HG03064 (cell line): ENCODE measurements at regions not wholly inside any gene's neighbourhood (a gene's known extent, or its start where the extent isn't known, plus 50 kb on each side); places are given as distances from the start of the nearest gene placed in this dataset.

Source experiments
- ATAC-seq: cut with Tn5 transposase; IDR thresholded peaks from one replicate; pipeline ENCODE4 v1.9.1; 2021; ENCODE audit warnings: low read depth; ENCODE audit not compliant: unreplicated experiment

DNA sequence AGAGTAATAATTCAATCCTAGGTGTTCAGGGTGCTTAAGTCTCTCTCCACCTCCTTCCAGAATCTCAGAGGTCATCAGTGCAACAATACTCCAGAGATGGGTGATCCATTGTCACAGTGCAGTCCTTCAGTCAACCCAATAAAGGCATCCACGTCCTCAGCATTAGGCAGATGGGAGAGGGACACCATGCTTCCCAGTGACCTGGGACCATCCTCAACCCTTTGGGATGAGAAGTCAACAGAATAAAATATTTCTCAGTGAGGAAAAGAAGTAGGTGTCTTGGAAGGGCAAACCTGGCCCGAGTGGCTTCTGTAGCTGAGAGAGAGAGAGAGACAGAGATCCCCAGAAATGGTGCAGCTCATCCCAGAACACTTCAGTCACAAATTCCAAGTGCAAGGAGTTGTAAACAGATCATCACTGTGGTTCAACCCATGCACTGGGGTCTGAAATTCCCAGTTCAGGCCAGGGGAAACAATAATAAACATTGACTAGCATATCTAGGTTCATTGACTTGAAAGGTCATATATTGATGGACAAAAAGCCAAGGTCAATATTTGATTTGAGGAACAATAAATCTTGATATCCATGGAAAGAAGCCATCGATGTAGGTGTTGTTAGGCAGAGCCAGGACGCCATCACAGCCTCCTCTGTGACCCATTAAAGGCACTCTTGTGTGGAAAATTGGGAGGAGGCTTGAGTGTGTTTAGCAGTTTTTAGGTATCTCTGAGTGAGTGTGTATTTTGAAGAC, 256.0 kb upstream of the ZMIZ1 start:
- ATAC-seq: no peak

GRCh38 chr10:78813526-78813925, 255.2 kb upstream of the ZMIZ1 start:
- ATAC-seq: no peak

DNA sequence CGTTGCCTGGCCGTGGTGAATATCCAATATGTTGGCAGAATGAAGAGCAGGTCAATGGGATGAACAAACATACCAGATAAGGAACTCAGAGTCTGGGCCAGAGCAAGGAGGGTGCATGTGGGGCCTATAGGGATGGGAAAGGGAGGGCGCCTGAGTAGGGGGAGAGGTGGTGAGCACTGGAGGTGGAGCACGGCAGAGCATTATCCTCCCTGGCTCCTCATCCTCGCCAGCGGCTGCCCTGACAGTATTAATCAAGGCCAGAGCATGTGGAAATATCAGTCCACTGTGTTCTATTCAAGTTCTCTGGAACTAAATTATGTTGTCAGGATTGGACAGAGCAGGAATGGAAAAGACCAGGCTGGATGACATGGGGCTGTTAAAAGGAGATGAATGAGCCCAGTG, 254.8 kb upstream of the ZMIZ1 start:
- ATAC-seq: no peak

- ATAC-seq: no peak
These were observed 254.4 kb upstream of the ZMIZ1 start for GRCh38 chr10:78814407-78814806.

GRCh38 chr10:78815702-78816334, 252.9 kb upstream of the ZMIZ1 start:
- no peak for ATAC-seq

DNA sequence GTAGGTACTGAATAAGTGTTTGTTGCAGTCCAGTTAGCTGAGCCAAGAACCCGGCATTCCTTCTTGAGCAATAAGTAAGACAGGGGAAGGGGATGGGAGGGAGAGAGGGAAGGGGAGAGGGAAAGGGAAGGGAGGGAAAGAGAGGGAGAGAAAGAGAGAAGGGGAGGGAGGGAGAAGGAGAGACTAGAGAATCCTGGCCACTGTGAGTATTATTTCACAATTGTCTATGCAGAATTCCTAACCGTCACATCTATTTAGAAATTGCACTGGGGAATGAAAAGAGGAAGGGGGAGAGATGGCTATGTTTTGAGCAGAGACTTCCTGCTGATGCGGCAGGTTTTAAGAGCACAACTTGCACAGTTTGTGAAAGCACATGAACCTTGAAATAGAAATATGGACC, 251.4 kb upstream of the ZMIZ1 start:
- ATAC-seq: no peak

DNA sequence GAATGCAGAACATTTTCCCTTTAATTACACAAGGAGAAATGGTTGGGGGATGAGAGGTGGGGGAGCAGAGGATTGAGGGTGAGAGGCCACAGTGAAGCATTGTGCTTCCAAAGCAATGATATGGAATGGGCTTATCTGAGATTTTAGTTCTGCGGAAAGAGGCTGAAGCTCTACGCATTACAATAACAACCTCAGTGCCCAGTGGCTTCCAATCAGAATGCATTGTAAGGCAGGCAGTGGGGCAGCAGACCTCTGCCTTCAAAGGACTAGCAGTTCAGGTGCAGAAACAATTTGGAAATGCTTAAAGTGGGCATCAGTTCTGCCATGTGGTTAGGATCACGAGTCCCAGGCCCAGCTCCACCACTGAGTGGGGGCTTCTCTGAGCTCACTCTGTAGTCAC, 251.0 kb upstream of the ZMIZ1 start:
- ATAC-seq: no peak

DNA sequence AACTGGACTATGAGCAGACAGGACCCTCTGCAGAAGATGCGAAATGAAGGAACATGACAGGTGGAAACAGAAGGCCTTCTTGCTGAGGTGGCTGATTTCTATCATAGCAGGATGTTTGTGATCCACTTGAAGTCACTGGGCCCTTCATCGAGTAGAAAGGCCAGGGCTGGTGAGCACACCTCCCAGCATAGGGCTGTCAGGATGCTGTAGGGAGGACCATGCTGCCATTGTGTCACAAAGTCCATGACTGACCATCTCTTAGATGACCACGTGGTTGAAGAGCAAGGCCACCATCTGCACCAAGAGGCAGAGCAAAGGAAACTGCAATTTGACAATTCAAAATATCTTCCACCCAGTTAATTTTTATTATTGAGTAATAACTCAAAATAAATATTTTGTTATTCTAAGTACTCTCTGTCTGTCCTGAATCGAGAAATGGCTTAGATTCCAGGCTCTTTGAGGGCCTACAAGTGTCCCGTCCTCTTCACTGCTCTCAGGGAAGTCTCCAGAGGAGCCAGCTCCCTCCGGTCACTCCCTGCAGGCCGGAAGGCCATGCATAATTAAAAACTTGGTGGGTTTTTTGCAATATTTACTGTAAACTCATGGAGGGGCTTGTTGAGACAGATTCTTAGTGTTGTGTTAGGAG, 249.3 kb upstream of the ZMIZ1 start:
- no peak for ATAC-seq

DNA sequence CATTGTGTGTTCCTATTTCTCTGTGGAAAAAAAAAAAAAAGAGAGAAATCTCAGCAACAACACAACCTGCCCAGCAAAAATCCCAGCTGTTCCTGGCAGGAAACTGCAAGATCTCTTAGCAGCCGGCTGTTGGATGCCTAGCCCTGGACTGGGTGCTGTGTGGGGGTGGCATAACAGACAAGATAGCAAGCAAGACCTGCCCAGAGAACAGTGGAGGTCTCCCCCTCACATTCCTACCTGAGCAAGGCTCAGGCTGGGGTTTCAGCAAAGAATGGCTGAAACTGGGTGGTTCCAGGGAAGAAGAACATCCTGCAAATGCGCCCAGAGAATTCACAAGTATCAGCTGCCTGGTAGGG, 248.8 kb upstream of the ZMIZ1 start:
- no peak for ATAC-seq

- ATAC-seq: no peak
These were observed 247.7 kb upstream of the ZMIZ1 start for GRCh38 chr10:78821052-78821451.

GRCh38 chr10:78828647-78829539, 239.9 kb upstream of the ZMIZ1 start:
- ATAC-seq: no peak

GRCh38 chr10:78829565-78829964, 239.2 kb upstream of the ZMIZ1 start:
- no peak for ATAC-seq

DNA sequence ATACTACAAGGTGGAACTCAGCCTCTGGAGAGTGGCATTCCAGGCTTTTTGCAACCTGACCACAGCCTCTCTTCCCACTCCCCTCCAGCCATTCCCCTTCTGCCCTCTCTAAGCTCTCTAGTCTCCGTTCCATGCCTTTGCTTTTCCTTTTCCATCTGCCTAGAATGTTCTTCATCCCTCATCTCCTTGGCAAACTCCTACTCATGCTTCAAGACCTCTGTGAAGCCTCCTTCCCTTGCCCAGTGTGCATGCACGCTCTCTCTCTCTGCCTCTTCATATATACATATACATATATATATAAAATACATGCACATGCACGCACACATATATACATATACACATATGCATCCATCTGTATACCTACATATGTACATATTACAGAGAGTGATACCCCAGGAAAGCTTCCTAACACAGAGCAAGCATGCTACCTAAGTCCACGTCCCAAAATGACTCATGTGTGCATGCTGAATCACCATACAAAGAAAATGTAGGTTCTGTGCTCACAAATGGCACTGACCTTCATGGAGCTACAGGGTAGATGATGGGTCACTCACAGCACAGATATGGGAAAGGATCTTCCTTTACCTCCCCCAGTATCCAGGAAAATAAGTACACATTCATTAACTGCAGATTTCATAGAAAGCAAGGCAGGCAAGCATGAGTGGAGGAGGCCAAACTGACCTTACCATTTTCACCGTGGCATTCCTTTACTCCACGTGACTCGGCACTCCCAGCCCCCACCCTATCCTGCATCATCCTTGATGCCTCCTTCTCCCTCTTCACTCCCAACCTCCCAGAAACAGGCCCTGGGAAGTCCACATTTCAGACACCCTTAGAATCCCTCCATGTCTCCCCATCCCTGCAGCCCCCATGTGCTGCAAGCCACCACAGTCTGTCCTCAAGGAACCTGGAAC, 238.4 kb upstream of the ZMIZ1 start:
- no peak for ATAC-seq

DNA sequence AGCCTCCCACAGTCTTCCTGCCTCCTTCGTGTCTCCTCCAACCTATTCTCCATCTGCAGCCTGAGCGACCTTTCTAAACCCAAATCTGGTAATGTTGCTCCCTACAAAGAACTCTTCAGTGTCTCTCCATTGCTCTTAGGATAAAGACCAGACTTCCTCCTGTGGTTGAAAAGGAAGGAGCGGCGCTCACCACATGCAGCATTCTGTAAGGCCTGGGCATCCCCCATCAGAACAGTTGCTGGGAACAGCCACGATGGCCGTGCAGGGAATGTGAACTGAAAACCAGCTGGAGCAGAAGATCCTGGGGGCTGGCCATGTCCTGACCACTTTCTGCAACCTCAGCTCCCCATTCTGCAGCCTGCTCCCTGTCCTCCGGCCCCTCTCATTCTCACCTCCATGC, 237.8 kb upstream of the ZMIZ1 start:
- no peak for ATAC-seq

DNA sequence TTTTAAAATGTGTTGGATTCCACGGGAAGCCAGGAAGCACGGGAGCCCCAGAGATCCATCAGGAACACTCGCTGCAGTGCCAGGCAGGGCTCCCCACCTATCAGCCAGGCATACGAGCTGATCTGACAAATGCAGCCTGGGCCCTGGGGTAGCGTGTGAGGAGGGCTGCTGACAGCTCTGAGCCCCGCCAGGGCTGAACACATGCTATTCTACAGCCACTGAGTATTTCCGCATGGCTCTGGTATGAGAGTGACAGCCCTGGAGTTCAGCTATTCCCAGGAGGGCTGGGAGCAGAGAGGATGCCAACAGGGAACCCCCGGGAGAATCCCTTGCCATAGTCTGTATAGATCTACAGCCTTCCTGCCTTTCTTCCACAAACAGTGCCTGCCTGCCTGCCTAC, 237.3 kb upstream of the ZMIZ1 start:
- ATAC-seq: no peak

- no peak for ATAC-seq
These were observed 236.5 kb upstream of the ZMIZ1 start for GRCh38 chr10:78832281-78832680.

GRCh38 chr10:78838141-78838657, 230.6 kb upstream of the ZMIZ1 start:
- ATAC-seq: no peak

DNA sequence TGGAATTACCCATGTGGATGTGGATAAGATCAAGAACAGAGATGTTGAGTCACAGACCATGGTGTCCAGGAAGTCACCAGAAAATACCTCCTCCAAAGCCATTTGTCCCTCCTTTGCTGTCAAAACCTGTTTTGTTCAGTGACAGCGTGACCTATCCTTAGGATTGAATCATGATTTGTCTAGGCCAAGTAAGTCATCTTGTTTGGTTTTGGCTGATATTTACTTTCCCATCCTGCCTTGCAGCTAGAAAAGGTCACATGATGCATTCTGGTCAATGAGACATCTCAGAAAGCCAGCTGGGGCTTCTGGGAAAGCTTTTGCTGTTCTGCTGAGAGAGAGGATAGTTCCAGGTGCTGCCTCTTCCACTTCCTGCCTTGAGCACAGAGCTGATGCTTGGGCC, 225.3 kb upstream of the ZMIZ1 start:
- ATAC-seq: no peak

- no peak for ATAC-seq
These were observed 223.7 kb upstream of the ZMIZ1 start for GRCh38 chr10:78844960-78845607.
